NB4 (cell line): ENCODE measurements at regions not wholly inside any gene's neighbourhood (a gene's known extent, or its start where the extent isn't known, plus 50 kb on each side); places are given as distances from the start of the nearest gene placed in this dataset.
"Not testable (repeated sequence)": the region's sequence is repeated elsewhere in the genome, so short reads cannot be mapped to it uniquely, and the experiment has no call there.

ENCODE experiments used
- CTCF ChIP-seq: IDR thresholded peaks from one replicate; pipeline ENCODE4 v1.5.1; 2012; ENCODE audit warnings: low read depth, low read length
- MAX ChIP-seq: IDR thresholded peaks from 2 replicates; pipeline ENCODE4 v1.6.1; 2011; ENCODE audit warnings: low read depth, low read length

GRCh38 chr15:39420123-39420852 is 160.6 kb upstream of the THBS1 start:
- not testable (repeated sequence) for TF ChIP-seq CTCF, MAX
